ENCODE measurements at regions not wholly inside any gene's neighbourhood (a gene's known extent, or its start where the extent isn't known, plus 50 kb on each side); places are given as distances from the start of the nearest gene placed in this dataset.
A peak's percentile ranks its signal among the peaks of the same experiment; 100 is the strongest.

GRCh38 chr12:116656306-116656705 lies 81.6 kb downstream of the SPRING1 start:
- intact Hi-C loops (cut with micrococcal nuclease): no loop called here
- ATAC-seq (no peak), DNase-seq (no peak)

GRCh38 chr12:116654226-116654743 lies 83.6 kb downstream of the SPRING1 start:
- DNase-seq (no peak), ATAC-seq (no peak)
- intact Hi-C loops (cut with micrococcal nuclease): no loop called here

DNA sequence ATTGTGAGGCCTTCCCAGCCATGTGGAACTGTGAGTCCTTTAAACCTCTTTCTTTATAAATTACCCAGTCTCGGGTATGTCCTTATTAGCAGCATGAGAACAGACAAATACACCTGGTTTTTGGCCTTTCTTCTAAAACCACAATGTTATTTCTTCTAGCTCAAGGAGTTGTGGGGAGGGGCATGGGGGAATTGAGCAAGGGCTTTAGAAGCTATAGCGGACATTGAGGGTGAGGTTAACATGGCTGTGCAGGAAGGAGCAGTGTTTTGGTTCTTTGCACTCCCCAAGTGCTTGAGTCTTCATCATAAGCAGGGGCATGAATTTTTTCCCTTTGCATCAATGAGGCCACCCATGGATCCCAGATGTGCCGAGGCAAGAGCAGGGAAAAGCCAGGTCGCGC lies 86.8 kb downstream of the SPRING1 start:
- intact Hi-C loops (cut with micrococcal nuclease): no loop called here
- no peak for ATAC-seq
- DNase-seq: no peak

DNA sequence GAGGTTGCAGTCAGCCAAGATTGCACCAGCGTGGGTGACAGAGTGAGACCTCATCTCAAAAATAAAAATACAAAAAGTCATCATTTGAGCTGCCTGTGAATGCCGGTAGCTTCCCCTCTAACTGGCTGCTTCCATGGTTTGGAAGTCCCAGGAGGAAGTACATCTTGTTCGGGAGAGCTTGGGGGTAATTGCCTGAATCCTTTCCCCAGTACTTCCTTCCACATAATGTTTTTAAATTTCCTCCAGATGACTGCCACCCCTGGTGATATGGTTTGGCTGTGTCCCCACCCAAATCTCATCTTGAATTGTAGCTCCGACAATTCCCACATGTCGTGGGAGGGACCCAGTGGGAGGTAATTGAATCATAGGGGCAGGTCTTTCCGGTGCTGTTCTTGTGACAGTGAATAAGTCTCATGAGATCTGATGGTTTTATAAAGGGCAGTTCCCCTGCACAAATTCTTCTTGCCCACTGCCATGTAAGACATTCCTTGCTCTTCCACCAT lies 87.2 kb downstream of the SPRING1 start:
- DNase-seq: no peak
- intact Hi-C loops (cut with micrococcal nuclease): no loop called here
- ATAC-seq: no peak

DNA sequence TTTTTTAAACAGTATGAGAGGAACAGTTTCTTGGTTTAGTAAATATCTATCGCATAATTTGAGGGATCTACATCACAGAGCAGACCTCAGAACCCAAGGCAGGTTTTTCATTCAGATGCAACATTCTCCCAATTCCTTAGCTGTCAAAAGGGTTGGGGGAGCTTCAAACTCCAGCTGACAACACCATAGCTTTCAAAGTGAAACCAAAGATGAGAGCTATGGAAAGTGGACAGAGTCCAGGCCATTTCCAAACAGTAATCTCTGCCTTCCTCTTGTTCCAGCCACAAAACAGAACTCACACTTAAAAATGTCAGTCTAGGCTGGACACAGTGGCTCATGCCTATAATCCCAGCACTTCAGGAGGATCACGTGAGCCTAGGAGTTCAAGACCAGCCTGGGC lies 87.8 kb downstream of the SPRING1 start:
- ATAC-seq (no peak), DNase-seq (no peak)
- intact Hi-C loops (cut with micrococcal nuclease): no loop called here

DNA sequence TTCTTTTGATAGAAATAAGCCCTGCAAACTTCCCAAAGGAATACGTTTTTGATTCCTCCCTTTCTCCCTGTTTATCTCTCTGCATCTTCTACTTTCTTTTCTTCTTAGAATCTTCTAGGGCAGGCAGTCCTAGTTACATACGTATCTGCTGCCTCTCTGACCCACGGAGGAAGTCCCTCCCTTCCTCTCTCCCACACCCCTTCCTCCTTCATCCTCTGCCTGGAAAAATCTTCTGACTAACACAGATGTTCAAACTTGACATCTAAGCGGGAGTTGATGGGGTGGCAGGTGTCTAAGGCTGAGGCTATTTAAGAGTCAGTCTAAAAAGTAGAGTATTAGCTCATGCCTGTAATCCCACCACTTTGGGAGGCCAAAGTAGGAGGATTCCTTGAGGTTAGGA lies 88.6 kb downstream of the MAP1LC3B2 start:
- intact Hi-C loops (cut with micrococcal nuclease): no loop called here
- ATAC-seq (peak; percentile 39), DNase-seq (no peak)

GRCh38 chr12:116646901-116647300 lies 87.7 kb downstream of the MAP1LC3B2 start:
- intact Hi-C loops (cut with micrococcal nuclease): no loop called here
- no peak for DNase-seq
- no peak for ATAC-seq

GRCh38 chr12:116644806-116645205 lies 85.6 kb downstream of the MAP1LC3B2 start:
- intact Hi-C loops (cut with micrococcal nuclease): no loop called here

GRCh38 chr12:116642683-116643082 lies 83.5 kb downstream of the MAP1LC3B2 start:
- intact Hi-C loops (cut with micrococcal nuclease): no loop called here
- DNase-seq (no peak), ATAC-seq (no peak)

More at GRCh38 chr12:116644806-116645205, 85.6 kb downstream of the MAP1LC3B2 start:
- ATAC-seq (no peak), DNase-seq (no peak)

GRCh38 chr12:116642106-116642505 lies 82.9 kb downstream of the MAP1LC3B2 start:
- intact Hi-C loops (cut with micrococcal nuclease): no loop called here
- no peak for DNase-seq
- ATAC-seq: no peak

DNA sequence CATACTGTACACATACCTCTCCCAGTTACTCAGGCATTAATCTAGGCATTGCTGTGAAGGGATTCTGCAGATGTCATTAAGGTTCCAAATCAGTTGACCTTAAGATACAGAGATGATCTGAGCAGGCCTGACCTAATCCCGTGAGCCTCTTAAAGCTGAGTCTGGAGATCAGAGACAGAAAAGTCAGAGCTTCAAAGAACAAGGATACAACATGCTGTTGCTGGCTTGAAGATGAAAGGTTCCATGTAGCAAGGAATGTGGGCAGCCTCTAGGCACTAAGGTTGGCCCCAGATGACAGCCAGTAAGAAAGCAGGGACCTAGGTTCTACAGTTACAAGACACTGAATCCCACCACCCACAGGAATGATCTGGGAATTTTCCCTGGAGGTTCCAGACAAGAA lies 81.1 kb downstream of the MAP1LC3B2 start:
- intact Hi-C loops (cut with micrococcal nuclease): no loop called here
- ATAC-seq (no peak), DNase-seq (no peak)

DNA sequence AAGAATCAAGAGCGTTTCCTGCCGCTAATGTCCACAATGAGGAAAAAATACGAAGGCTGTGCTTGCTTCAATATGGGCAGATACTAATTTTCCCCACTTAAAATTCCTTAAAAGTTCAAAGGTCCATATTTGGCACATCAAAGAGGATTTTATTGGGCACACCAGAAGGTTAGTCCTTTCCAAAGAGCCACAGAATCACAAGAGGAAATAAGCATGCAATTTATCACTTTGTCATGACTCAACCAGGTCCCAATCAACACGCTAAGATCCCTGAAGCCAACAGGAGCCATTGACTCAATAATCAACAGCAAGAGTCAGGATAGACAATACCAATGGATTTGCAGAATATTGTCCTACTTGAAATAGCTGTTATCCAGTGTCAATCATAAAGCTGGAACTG lies 80.6 kb downstream of the MAP1LC3B2 start:
- intact Hi-C loops (cut with micrococcal nuclease): no loop called here
- no peak for DNase-seq
- no peak for ATAC-seq

DNA sequence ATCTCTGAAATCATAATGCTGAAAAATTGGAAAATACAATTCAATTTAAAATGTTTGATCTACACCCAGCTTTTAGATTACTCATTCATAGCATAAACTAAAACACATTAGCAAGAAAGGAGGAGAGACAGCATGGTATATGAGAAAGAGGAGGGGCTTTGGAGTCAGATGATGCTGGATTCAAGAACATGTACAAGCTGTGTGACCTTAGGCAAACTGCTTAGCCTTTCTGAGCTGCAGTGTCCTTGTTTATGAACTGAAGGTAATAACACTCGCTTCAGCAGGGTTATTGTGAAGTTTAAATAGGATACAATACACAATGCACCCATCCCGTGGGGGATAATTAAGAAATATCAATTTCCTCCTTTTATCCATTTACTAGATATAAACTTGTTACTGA lies 79.2 kb downstream of the MAP1LC3B2 start:
- intact Hi-C loops (cut with micrococcal nuclease): no loop called here
- no peak for DNase-seq
- ATAC-seq: no peak

DNA sequence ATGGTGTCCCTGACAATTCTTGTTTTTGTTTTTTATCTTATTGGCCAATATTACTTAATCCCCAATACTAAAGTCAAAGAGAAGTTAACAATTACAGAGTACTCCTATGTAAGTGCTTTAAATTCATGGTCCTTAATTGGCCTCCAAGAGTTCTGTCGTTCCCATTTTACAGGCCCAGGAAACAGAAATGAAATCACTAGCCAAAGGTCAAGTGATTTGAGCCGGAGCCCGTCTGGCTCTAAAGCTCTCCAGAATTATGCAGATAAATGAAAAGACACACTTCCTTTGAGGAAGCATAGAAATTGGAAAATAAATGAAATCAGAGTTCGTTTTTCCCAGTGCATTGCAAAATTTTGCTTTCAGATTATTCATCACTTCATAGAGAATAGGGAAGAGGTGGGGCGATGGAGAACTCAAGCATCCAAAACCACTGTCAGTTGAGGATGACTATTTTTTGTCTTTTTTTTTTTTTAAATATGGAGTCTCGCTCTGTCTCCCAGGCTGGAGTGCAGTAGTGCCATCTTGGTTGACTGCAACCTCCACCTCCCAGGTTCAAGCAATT lies 78.5 kb downstream of the MAP1LC3B2 start:
- intact Hi-C loops (cut with micrococcal nuclease): no loop called here
- no peak for ATAC-seq
- DNase-seq: no peak

DNA sequence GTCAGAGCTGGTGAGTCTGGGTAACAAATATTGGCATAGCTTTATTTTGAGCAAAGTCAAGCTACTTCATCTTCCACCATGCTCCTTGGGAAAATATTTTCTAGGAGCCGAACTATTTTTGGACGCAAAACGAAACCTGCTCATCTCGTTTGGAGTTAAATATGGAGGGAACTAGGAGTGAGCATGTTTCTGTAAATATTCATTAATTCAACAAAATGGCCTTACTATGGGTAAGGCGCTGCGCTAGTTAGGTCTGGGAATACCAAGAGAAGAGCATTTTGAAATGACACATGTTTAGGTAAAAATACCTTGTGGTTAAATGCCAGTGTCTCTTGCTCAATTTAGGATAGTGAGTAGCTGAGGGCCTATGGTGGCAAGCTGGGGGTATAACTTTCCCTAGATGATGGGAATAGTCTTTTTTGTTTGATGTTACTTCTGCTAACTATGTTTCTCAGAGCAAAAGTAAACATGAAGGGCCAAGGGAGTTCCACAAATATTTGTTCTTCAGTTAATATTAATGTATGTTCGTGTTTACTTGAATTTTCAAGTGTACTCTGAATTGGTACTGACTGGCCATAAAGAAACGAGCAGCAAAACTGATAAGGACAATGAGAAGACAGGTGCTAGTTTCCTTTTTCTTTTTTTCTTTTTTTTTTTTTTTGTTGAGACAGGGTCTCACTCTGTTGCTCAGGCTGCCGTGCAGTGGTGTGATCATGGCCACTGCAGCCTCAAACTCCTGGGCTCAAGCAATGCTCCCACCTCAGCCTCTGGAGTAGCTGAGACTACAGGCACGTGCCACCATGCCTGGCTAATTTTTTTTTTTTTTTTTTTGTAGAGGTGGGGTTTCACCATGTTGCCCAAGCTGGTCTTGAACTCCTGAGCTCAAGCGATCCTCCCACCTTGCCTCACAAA lies 77.7 kb downstream of the MAP1LC3B2 start:
- ATAC-seq: no peak
- DNase-seq: no peak
- intact Hi-C loops (cut with micrococcal nuclease): no loop called here

DNA sequence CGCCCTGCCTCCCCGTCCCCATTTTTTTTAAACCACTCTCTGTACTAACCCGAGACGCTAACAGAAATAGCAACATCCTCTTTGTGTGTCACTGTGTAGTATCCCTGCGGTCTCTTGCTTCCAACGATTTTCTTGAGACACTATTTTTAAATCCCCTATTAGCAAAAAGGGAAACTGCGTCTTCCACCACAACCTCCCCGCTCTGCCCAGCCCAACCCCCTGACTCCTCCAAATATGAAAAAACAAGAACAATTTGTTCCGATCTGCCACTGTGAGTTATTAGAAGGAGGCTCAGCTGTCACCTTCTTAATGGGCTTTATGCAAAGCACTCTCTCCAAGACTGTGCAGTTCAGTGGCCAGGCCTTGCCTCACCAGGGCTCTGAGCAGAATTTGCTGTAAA lies 76.3 kb downstream of the MAP1LC3B2 start:
- peak; percentile 36 for ATAC-seq
- no peak for DNase-seq
- intact Hi-C loops (cut with micrococcal nuclease): no loop called here

DNA sequence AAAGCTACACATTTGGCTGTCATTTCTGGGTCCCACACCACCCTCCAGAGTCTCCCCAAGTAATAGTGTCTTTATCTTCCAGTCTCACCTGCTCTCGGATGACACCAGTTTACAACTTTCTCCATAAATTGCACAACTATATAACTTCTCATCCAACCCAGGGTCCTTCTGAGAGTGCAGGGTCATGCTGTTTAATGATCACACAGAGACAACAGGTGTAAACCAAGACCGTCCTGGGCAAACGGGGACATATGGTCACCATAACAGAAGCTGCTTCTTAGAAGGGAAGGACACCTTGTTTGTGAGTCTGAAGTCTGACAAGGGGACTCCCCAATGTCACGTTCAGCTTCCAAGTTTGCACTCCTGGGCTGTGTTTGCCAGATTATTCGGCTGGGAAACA lies 74.3 kb downstream of the MAP1LC3B2 start:
- DNase-seq (no peak), ATAC-seq (no peak)
- intact Hi-C loops (cut with micrococcal nuclease): no loop called here

DNA sequence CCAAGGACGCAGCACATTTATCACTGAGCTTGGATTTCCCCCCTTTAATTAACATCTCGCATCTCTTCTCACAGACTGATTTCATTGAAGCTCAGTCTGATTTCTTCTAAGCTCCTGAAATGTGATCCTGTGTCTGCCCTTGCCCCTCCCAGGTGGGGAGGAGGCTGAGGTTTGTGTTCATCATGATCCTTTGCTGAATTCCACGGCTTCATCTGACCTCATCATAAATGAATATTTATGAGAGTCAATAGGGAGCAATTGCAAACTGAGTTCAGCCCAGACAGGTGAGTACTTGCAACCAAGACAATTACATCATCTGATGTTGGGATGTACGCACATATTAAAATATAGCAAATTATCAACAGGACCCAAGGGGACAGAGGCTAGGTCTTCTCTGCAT lies 72.4 kb downstream of the MAP1LC3B2 start:
- no peak for DNase-seq
- intact Hi-C loops (cut with micrococcal nuclease): no loop called here
- no peak for ATAC-seq

DNA sequence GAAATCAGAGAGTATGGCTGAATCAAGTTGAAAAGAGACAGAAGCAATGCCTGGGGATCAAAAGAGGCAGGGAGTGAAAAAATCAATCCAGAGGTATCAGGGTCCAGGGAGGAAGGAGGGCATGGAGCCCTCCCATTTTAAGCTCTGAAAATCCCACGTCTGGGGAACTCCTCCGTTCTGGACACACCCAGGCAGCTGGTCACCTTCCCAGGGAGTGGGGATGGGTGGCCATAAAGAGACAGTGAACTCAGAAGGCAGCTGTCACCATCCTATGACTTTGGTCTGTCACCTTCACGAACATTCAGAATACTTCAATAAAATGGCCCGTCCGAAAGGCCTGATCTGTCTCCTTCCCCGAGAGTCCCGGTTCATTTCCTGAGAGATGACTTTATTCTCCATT lies 71.6 kb downstream of the MAP1LC3B2 start:
- ATAC-seq (no peak), DNase-seq (no peak)
- intact Hi-C loops (cut with micrococcal nuclease): no loop called here

DNA sequence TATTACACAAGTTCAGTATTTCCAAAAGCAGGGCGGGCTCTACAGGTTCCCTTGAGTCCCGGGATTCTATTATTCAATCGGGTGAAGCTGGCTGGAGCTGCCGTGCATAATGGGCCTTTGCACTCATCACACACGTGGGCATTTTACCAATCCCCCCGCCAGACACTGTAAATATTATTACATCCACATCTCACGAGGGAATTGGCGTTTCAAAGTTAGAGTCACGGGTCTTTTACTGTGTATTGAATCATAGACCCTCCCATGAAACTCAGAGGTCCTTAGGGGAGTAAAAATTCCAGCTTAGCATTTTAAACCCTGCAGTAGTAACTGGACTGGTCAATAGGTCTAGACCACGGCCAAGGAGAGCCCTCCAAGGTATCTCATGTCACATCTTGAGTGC lies 70.3 kb downstream of the MAP1LC3B2 start:
- intact Hi-C loops (cut with micrococcal nuclease): no loop called here
- DNase-seq: no peak

GRCh38 chr12:116628989-116629388 lies 69.8 kb downstream of the MAP1LC3B2 start:
- intact Hi-C loops (cut with micrococcal nuclease): no loop called here

More for the DNA sequence above, 70.3 kb downstream of the MAP1LC3B2 start:
- no peak for ATAC-seq

More at GRCh38 chr12:116628989-116629388, 69.8 kb downstream of the MAP1LC3B2 start:
- DNase-seq: no peak
- ATAC-seq: no peak
